Smooth muscle cell (in vitro differentiated cells): ENCODE measurements at regions not wholly inside any gene's neighbourhood (a gene's known extent, or its start where the extent isn't known, plus 50 kb on each side); places are given as distances from the start of the nearest gene placed in this dataset.

ENCODE experiments used
- DNase-seq: peaks from one replicate; lab custom pipeline; 2025; ENCODE audit not compliant: unreplicated experiment; lab: John Stamatoyannopoulos, UW
- H2AFZ ChIP-seq: fragments of 200-600 bp; sonication (generic); 2 replicates; pipeline ENCODE4 v1.6.0; 2016; ENCODE audit warnings: antibody characterized with exemption, low read depth, mild to moderate bottlenecking
- H3F3A ChIP-seq: fragments of 200-600 bp; sonication (generic); 2 replicates; pipeline ENCODE4 v1.6.0; 2017; ENCODE audit warnings: antibody characterized with exemption, low read depth
- H3K27ac ChIP-seq: fragments of 200-600 bp; sonication (generic); 2 replicates; pipeline ENCODE4 v1.5.1; 2016; ENCODE audit warnings: low read depth, mild to moderate bottlenecking
- H3K27me3 ChIP-seq: fragments of 200-600 bp; sonication (generic); 2 replicates; pipeline ENCODE4 v1.6.1; 2016; ENCODE audit warnings: low read depth, mild to moderate bottlenecking
- H3K36me3 ChIP-seq: fragments of 200-600 bp; sonication (generic); 2 replicates; pipeline ENCODE4 v1.5.1; 2016; ENCODE audit warnings: low read depth
- H3K4me1 ChIP-seq: fragments of 200-600 bp; sonication (generic); 2 replicates; pipeline ENCODE4 v1.5.1; 2016; ENCODE audit warnings: low read depth
- H3K4me2 ChIP-seq: fragments of 200-600 bp; sonication (generic); 2 replicates; pipeline ENCODE4 v1.6.0; 2016; ENCODE audit warnings: mild to moderate bottlenecking
- H3K4me3 ChIP-seq: fragments of 200-600 bp; sonication (generic); 2 replicates; pipeline ENCODE4 v1.5.1; 2016; ENCODE audit warnings: mild to moderate bottlenecking
- H3K79me2 ChIP-seq: fragments of 200-600 bp; sonication (generic); 2 replicates; pipeline ENCODE4 v1.6.0; 2016; ENCODE audit warnings: low read depth, mild to moderate bottlenecking
- H3K9ac ChIP-seq: fragments of 200-600 bp; sonication (generic); 2 replicates; pipeline ENCODE4 v1.6.0; 2016; ENCODE audit warnings: low read depth
- H3K9me3 ChIP-seq: fragments of 200-600 bp; sonication (generic); replicated peaks from 2 replicates; pipeline ENCODE4 v1.5.1; 2016; ENCODE audit warnings: low read depth
- H4K20me1 ChIP-seq: fragments of 200-600 bp; sonication (generic); 2 replicates; pipeline ENCODE4 v1.6.0; 2016; ENCODE audit warnings: low read depth
- WGBS: methylation state at CpG from one replicate; pipeline ENCODE4 v1.1.7; 2016; ENCODE audit warnings: low lambda C conversion rate; 5-methylcytosine and 5-hydroxymethylcytosine counted together
- TF ChIP-seq, protein P1 (sequence below): fragments of 200-600 bp; sonication (generic); IDR thresholded peaks from 2 replicates; pipeline ENCODE4 v1.5.1; 2017; ENCODE audit warnings: borderline replicate concordance, mild to moderate bottlenecking, antibody characterized with exemption; ENCODE audit not compliant: insufficient read depth, poor library complexity, severe bottlenecking

DNA sequence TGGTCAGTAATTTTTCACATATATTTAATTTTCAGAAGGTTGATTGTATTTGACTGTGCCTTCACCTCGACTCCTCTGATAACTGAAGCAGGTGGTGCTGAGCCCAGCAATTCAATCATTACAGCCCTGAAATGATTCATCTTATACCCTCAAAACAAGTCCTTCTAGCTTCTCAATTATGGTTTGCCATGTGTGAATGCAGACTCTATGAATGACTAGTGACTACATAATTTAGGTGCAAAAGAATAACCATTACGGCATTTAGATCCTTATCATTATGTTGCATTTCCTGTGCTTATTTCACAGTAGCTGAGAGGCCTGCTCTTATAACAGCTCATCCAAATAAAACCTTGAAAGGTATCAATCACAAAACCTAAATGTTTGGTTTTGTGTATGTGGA, 54.0 kb upstream of the COL11A1 start:
- Histone ChIP-seq H3K27me3 (no peaks in the 10 kb centered on the region), H4K20me1 (no peaks in the 10 kb centered on the region), H3K79me2 (no peaks in the 10 kb centered on the region), H3F3A (no peaks in the 10 kb centered on the region), H3K9me3 (peaks cover 5% of the 10 kb centered on the region), H3K36me3 (no peaks in the 10 kb centered on the region), H3K9ac (no peak overlapping the region), H3K4me3 (no peak overlapping the region), H2AFZ (no peak overlapping the region), H3K4me2 (no peak overlapping the region), H3K4me1 (no peaks in the 10 kb centered on the region), H3K27ac (no peak overlapping the region)
- 84% methylated on average over 2 of the region's 2 CpGs for WGBS
- TF ChIP-seq, protein P1, sequence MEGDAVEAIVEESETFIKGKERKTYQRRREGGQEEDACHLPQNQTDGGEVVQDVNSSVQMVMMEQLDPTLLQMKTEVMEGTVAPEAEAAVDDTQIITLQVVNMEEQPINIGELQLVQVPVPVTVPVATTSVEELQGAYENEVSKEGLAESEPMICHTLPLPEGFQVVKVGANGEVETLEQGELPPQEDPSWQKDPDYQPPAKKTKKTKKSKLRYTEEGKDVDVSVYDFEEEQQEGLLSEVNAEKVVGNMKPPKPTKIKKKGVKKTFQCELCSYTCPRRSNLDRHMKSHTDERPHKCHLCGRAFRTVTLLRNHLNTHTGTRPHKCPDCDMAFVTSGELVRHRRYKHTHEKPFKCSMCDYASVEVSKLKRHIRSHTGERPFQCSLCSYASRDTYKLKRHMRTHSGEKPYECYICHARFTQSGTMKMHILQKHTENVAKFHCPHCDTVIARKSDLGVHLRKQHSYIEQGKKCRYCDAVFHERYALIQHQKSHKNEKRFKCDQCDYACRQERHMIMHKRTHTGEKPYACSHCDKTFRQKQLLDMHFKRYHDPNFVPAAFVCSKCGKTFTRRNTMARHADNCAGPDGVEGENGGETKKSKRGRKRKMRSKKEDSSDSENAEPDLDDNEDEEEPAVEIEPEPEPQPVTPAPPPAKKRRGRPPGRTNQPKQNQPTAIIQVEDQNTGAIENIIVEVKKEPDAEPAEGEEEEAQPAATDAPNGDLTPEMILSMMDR: no peak
- DNase-seq: no peak

GRCh38 chr1:103160281-103160680, 52.0 kb upstream of the COL11A1 start:
- WGBS: 76% methylated on average over 1 of the region's 1 CpG
- H4K20me1 ChIP-seq: no peaks in the 10 kb centered on the region
- H3K4me1 ChIP-seq: no peaks in the 10 kb centered on the region
- no peaks in the 10 kb centered on the region for H3K79me2 ChIP-seq
- H3K9me3 ChIP-seq: peaks cover 2% of the 10 kb centered on the region
- H3K4me3 ChIP-seq: no peak overlapping the region
- H3K36me3 ChIP-seq: no peaks in the 10 kb centered on the region
- no peaks in the 10 kb centered on the region for H3K27me3 ChIP-seq
- H3K27ac ChIP-seq: peak overlapping the region; percentile 67
- peak overlapping the region; percentile 53 for H3K4me2 ChIP-seq
- TF ChIP-seq, protein P1: no peak
- H3K9ac ChIP-seq: no peak overlapping the region
- H3F3A ChIP-seq: no peaks in the 10 kb centered on the region
- no peak for DNase-seq
- H2AFZ ChIP-seq: no peak overlapping the region
